SH-SY5Y (cell line): ENCODE measurements at regions not wholly inside any gene's neighbourhood (a gene's known extent, or its start where the extent isn't known, plus 50 kb on each side); places are given as distances from the start of the nearest gene placed in this dataset.

Experiments used
- GATA2 ChIP-seq: IDR thresholded peaks from 2 replicates; pipeline ENCODE4 v1.6.1; 2011; ENCODE audit warnings: mild to moderate bottlenecking, low read depth, low read length
- GATA3 ChIP-seq: IDR thresholded peaks from 2 replicates; pipeline ENCODE4 v1.6.1; 2011; ENCODE audit warnings: low read depth, mild to moderate bottlenecking, low read length, moderate library complexity

GRCh38 chr7:153430931-153431330 is 621.3 kb upstream of the DPP6 start:
- TF ChIP-seq GATA2 (no peak), GATA3 (no peak)
